Upper lobe of left lung (tissue), 4 donors: ENCODE measurements at regions not wholly inside any gene's neighbourhood (a gene's known extent, or its start where the extent isn't known, plus 50 kb on each side); places are given as distances from the start of the nearest gene placed in this dataset.

Experiments used
- EP300 ChIP-seq, 4 donors: sonication (generic); formaldehyde crosslinking; IDR thresholded peaks; one replicate each; pipeline ENCODE4 v1.5.1; 2017; ENCODE audit warnings: antibody characterized with exemption in 4 of 4, control low read depth in 2 of 4
- POLR2A ChIP-seq, 4 donors: fragments of 450-650 bp; IDR thresholded peaks; one replicate each; pipeline ENCODE4 v1.5.1; 2016 to 2017; ENCODE audit warnings: antibody characterized with exemption in 4 of 4, mild to moderate bottlenecking in 2 of 4
- POLR2AphosphoS5 ChIP-seq, 2 donors: sonication (generic); formaldehyde crosslinking; IDR thresholded peaks; one replicate each; pipeline ENCODE4 v1.5.1; 2017; ENCODE audit warnings: antibody characterized with exemption in 2 of 2
- TF ChIP-seq, protein P1 (sequence below), 6 experiments: fragments of 450-650 bp in 4 of 6; fragments of 200-600 bp in 2 of 6; sonication (generic) in 2 of 6; IDR thresholded peaks; one replicate each; pipeline ENCODE4 v1.5.1; 2016 to 2019; ENCODE audit warnings: antibody characterized with exemption in 6 of 6

DNA sequence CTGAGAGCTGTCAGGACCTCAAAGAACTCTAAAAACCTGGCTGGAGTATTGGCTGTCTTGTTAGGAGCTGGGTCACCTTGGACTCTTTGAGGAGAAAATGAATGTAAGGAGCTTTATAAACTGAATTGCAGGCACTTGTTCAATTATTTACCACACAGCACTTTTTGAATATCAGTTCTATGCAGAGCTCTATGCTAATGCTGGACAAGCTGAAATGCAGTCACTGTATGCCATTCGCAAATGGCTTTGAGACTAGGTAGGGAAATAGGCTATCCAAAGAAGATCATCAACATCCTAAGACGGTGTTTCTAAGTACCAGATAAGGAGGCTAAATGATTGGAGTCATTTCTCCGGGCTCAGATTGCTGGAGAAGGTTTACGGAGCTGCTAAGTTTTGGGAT lies 333.5 kb downstream of the SIPA1L2 start:
- TF ChIP-seq POLR2A (IDR thresholded peaks at IDR 0.05) (no peak), POLR2AphosphoS5 (IDR thresholded peaks at IDR 0.05) (no peak), EP300 (IDR thresholded peaks at IDR 0.05) (no peak)
- TF ChIP-seq, protein P1, sequence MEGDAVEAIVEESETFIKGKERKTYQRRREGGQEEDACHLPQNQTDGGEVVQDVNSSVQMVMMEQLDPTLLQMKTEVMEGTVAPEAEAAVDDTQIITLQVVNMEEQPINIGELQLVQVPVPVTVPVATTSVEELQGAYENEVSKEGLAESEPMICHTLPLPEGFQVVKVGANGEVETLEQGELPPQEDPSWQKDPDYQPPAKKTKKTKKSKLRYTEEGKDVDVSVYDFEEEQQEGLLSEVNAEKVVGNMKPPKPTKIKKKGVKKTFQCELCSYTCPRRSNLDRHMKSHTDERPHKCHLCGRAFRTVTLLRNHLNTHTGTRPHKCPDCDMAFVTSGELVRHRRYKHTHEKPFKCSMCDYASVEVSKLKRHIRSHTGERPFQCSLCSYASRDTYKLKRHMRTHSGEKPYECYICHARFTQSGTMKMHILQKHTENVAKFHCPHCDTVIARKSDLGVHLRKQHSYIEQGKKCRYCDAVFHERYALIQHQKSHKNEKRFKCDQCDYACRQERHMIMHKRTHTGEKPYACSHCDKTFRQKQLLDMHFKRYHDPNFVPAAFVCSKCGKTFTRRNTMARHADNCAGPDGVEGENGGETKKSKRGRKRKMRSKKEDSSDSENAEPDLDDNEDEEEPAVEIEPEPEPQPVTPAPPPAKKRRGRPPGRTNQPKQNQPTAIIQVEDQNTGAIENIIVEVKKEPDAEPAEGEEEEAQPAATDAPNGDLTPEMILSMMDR (IDR thresholded peaks at IDR 0.05): no peak
